Astrocyte of the spinal cord (primary cell): ENCODE measurements at regions not wholly inside any gene's neighbourhood (a gene's known extent, or its start where the extent isn't known, plus 50 kb on each side); places are given as distances from the start of the nearest gene placed in this dataset.

Experiments
- DNase-seq: peaks from one replicate; pipeline ENCODE4 v3.0.0; 2011; ENCODE audit warnings: low read depth, low spot score
- H3K4me3 ChIP-seq: 2 replicates; pipeline ENCODE4 v1.5.1; 2011; ENCODE audit warnings: low read depth, mild to moderate bottlenecking, low read length, moderate library complexity
- in situ Hi-C: cut with HindIII; loops from 2 replicates; pipeline ENCODE4 v1.10.0; 2017; ENCODE audit warnings: low sequenced_read_pairs
- TF ChIP-seq, protein P1 (sequence below): IDR thresholded peaks from 2 replicates; pipeline ENCODE4 v1.5.1; 2012; ENCODE audit warnings: low read depth, mild to moderate bottlenecking, low read length, inconsistent platforms

DNA sequence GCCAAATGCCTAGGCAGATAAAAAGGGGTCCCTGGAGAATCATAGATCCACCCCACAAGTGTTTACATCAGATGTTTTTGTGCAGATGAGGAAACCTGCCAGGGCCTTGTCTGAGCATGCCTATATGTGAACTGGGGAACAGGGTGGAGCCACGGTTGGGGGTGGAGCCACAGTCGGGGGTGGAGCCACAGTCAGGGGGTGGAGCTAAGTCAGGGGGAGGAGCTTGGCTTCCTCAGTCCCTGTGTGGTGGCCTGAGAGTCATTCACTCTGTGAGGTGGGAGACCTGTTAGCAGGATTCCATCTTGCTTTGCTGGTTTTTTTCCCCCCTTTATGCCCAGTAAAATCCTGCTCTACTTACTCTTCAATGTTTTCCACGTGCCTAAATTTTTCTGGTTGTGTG is 57.8 kb upstream of the TGFBR2 start:
- DNase-seq, result no peak
- TF ChIP-seq, protein P1, sequence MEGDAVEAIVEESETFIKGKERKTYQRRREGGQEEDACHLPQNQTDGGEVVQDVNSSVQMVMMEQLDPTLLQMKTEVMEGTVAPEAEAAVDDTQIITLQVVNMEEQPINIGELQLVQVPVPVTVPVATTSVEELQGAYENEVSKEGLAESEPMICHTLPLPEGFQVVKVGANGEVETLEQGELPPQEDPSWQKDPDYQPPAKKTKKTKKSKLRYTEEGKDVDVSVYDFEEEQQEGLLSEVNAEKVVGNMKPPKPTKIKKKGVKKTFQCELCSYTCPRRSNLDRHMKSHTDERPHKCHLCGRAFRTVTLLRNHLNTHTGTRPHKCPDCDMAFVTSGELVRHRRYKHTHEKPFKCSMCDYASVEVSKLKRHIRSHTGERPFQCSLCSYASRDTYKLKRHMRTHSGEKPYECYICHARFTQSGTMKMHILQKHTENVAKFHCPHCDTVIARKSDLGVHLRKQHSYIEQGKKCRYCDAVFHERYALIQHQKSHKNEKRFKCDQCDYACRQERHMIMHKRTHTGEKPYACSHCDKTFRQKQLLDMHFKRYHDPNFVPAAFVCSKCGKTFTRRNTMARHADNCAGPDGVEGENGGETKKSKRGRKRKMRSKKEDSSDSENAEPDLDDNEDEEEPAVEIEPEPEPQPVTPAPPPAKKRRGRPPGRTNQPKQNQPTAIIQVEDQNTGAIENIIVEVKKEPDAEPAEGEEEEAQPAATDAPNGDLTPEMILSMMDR, result no peak
- H3K4me3 ChIP-seq, result no peak overlapping the region
- in situ Hi-C loops, result no loop called here

DNA sequence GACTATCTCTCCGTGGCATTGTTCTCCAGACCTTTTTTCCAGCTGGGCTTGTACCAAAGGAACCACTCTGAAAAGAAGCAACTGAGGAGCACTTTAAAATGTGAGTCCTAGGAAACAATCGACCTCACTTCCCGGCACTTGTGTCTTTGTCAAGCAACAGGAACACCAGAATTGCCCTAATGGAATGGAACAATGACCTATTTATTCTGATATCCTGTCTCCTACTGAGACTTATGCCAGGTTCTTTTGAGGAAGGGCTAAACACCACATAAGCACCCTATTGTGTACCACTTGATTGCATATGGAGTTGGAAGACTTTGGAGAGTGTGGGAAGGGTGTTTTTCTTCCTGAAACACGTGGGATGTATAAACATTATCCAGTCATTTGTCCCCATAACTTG is 56.8 kb upstream of the TGFBR2 start:
- no peak overlapping the region for H3K4me3 ChIP-seq
- DNase-seq, result no peak
- in situ Hi-C loops, result no loop called here
- TF ChIP-seq, protein P1, result no peak

DNA sequence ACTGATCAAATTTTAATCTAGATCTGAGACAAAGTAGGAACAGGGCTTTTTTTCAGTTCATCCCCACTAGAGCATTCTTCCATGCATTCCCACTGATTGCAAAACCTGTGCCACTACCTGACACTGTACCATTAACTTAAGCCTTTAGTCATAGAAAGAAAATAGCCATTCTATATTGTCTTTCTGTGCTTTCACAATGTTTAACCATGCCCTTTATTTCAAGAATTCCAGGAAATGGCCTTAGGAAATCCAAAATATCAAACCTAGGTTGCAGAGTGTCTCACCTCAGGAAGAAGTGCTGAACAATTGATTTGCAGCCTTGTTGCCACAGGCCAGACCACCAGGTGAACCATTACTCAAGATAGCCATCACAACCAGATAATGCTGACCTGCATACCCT is 56.2 kb upstream of the TGFBR2 start:
- DNase-seq, result no peak
- TF ChIP-seq, protein P1, result no peak
- in situ Hi-C loops, result no loop called here
- no peak overlapping the region for H3K4me3 ChIP-seq

DNA sequence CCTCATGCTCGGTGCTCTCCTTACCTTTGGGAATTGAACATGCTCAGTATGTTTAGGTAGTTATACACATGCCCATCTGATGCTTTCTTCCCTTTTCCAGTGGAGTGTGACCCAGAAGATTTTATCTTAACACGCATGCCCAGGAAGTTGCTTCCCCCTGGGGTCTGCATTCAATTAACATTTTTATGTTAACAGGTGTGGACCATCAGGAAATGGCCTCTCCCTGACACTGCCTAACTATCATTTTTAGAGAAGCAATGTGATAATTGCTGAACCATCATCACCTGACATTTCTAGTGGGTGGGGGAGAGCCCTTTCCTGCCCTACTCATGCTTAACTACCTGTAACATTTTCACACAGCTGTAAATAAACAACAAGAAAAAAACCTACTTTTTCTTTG is 55.1 kb upstream of the TGFBR2 start:
- TF ChIP-seq, protein P1, result no peak
- no peak overlapping the region for H3K4me3 ChIP-seq
- no peak for DNase-seq
- in situ Hi-C loops, result no loop called here

DNA sequence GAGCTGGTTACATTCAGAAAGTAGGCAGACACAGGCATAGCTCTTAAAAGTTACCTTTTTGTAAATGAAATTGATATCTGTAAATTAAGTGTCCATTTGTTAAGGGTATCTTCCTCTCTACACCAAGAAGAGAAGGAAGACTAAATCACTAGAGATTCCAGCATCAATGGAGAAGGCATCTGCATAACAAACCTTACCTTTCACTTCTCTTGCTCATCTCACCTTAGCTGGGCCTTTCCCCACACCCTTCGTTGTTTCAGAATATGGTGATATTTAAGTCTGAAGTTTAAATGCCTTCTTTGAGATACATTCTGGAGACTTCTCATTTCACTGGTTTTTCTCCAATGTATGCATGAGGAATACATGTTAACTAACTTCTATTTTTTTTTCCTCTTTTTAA is 54.5 kb upstream of the TGFBR2 start:
- in situ Hi-C loops, result no loop called here
- no peak overlapping the region for H3K4me3 ChIP-seq
- TF ChIP-seq, protein P1, result no peak
- no peak for DNase-seq

DNA sequence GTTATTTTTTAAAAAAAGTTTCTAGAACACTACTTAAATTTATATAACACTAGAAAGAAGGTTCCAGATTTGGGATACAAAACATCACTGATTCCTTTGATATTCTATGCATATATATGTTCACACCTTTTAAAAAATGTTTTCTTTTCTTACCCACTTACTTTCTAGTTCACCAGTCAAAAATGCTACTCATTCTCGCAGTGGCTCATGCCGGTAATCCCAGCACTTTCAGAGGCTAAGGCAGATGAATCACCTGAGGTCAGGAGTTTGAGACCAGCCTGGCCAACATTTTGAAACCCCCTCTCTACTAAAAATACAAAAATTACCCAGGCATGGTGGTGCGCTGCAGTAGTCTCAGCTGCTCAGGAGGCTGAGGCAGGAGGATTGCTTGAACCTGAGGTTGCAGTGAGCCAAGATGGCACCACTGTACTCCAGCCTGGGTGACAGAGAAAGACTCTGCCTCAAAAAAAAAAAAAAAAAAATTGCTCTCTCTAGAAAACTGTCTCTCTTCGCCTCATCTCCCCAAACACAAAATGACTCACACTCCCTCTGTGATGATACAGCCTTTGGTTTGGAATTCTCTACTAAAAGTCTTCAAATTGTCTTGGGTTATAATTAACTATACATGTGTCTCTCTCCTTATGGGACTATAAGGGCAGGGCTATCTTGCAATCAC is 52.6 kb upstream of the TGFBR2 start:
- H3K4me3 ChIP-seq, result no peak overlapping the region
- in situ Hi-C loops, result no loop called here
- TF ChIP-seq, protein P1, result no peak
- no peak for DNase-seq
